Stimulated activated CD4-positive, alpha-beta T cell treated with anti-CD3 and anti-CD28 coated beads, Interleukin-1b, Interleukin-23, amount 100 ng/mL, for 4 hours (primary cell): ENCODE measurements at regions not wholly inside any gene's neighbourhood (a gene's known extent, or its start where the extent isn't known, plus 50 kb on each side); places are given as distances from the start of the nearest gene placed in this dataset.

Experiments used
- DNase-seq, 2 donors: peaks; one replicate each; pipeline ENCODE4 v3.0.0-alpha.2; 2020; ENCODE audit warnings: low read depth in 2 of 2

GRCh38 chr4:147355847-147356246 lies 125.0 kb upstream of the EDNRA start:
- DNase-seq = no peak

GRCh38 chr4:147360301-147360700 lies 120.6 kb upstream of the EDNRA start:
- DNase-seq = no peak

DNA sequence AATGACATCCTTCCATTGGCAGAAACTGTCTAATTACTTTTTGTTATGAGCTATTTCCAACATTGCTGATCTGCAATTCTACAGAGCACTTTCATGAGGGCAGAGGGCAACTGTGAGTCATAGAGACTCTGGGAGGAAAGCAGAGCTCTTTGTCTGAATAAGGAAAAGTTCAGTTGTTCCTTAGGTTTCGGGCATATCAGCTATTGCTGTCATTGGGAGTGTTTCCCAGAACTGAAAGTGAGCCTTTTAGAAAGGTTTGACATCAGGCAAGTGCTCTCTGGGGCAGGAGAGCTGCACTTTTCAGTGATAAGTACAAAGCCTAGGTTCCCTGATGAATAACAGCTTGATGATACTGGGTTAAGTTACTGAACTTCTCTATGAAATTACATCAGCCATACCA lies 119.2 kb upstream of the EDNRA start:
- no peak for DNase-seq

- DNase-seq = no peak
Measured at GRCh38 chr4:147362938-147363337, 118.0 kb upstream of the EDNRA start.

DNA sequence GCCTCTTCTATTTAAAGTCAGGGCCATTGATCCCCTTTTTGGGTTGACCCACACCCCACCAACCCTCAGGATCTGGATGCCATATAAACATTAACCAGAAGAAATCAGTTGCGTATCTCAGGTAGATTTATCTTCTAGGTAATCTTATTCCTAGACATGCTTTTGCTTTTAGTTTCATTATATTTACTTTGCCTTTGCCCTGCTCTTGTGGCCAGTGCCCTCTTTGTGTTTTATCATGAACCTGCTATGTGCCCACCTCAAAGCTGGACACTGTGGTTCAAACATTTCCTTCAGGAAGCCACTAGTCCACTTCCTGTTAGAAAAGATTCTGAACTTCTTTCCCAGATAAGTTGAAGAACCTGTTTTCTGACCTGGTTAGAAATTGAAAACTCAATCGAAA lies 117.4 kb upstream of the EDNRA start:
- no peak for DNase-seq

DNA sequence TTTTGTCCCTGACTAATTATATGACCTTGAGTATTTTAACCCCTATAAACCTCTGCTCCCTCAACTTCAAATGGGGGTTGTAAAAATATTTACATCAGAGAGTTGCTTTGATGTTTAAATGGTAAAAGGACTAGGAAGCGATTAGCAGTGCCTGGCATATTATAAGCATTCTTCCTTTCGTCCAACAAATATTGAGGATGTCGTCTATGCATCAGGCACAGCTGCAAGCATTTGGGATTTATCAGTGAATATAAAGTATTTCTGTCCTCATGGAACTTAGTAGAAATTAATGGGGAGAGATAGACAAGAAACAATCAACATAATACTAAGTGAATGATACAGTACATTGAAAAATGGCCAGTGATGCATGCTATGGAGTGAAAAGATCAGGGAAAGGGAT lies 115.5 kb upstream of the EDNRA start:
- DNase-seq = no peak

DNA sequence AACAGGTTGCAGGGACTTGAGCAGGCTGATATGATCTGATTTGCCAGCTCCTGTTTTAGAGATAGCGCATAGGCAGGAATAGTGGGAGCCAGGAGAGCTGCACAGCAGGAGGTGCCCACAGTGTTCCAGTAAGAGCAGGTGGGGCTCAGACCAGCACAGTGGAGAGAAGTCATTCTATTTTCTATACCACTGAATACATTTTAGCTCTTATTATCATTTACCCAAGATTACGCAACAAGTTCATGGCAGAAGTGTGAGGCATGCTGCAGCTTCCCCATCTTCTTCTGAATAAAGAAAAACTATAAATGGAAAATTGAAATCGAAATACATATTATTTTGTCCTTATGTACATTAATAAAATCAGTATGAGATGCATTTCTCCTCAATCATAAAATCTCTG lies 114.7 kb upstream of the EDNRA start:
- DNase-seq = no peak

- no peak for DNase-seq
Measured at GRCh38 chr4:147367891-147368290, 113.0 kb upstream of the EDNRA start.

DNA sequence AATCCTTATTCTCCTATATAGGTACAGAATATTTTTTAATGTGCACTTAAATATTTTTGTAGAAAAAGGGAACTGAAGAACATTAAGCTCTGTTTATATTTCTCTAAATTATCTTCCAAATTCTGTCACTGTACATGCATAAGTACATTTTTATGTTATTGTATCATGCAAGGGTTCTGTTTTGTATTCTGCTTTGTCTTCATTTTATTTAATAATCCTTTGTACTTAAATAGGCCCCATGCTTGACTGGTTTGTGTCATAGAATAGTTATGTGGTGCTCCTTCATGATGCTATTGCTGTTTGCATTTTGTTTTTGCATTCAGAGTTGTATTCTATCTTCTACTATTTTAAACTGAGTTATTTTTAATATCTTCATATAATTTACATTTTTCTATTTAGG lies 111.9 kb upstream of the EDNRA start:
- no peak for DNase-seq

- DNase-seq = no peak
Measured at GRCh38 chr4:147370473-147370872, 110.4 kb upstream of the EDNRA start.

DNA sequence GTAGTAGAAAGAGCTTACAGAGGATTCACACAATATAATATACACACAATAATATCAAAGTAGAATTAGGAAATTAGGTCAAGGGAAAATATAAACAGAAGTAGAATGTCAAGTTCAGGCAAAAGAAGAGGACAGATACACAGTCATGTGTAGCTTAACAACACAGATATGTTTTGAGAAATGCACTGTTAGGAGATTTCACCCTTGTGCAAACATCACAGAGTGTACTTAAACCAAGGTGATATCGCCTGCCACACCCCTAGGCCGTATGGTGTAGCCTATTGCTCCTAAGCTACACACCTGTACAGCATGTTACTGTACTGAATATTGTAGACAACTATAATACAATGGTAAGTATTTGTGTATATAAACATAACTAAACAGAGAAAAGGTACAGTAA lies 110.0 kb upstream of the EDNRA start:
- no peak for DNase-seq

DNA sequence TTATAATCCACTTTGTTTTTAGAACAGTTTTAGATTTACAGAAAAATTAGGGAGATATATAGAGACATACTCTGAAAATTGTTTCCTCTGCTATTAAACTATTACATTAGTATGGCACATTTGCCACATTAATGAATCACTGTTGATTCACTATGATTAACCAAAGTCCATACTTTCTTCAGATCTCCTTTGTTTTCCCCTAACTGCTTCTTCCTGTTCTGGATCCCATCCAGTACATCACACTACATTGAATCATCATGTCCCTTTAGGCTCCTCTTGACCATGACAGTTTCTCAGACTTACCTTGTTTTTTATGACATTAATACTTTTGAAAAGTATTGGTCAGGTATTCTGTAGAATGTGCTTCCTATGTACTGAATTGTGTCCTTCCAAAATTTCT lies 109.2 kb upstream of the EDNRA start:
- no peak for DNase-seq

- DNase-seq = no peak
Measured at GRCh38 chr4:147378780-147379179, 102.1 kb upstream of the EDNRA start.

GRCh38 chr4:147381749-147382148 lies 99.1 kb upstream of the EDNRA start:
- no peak for DNase-seq

GRCh38 chr4:147388018-147388417 lies 92.9 kb upstream of the EDNRA start:
- no peak for DNase-seq

- DNase-seq = no peak
Measured at GRCh38 chr4:147396105-147396504, 84.8 kb upstream of the EDNRA start.

GRCh38 chr4:147398556-147398955 lies 82.3 kb upstream of the EDNRA start:
- no peak for DNase-seq

GRCh38 chr4:147400721-147401120 lies 80.2 kb upstream of the EDNRA start:
- DNase-seq = no peak

DNA sequence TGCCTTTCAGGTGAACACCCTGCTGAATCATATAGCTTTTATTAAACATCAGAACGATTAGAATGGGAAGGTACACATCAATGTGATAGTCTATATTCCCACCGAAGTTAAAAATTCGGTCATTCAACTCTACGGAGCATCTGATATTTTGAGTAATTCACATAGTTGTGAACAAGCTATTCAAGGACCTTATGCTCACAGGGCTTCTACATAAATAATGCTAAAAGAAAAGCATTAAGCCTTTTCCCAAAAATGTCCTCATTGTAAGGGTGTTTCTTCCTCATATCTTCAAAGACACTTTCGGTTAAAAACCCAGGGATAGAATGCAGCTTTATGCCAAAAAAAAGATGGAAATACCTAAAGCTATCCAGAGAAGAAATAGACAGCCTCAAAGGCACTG lies 79.7 kb upstream of the EDNRA start:
- DNase-seq = no peak

- no peak for DNase-seq
Measured at GRCh38 chr4:147407261-147408045, 73.4 kb upstream of the EDNRA start.

GRCh38 chr4:147408189-147408588 lies 72.7 kb upstream of the EDNRA start:
- DNase-seq = no peak

GRCh38 chr4:147409350-147409749 lies 71.5 kb upstream of the EDNRA start:
- DNase-seq = no peak

DNA sequence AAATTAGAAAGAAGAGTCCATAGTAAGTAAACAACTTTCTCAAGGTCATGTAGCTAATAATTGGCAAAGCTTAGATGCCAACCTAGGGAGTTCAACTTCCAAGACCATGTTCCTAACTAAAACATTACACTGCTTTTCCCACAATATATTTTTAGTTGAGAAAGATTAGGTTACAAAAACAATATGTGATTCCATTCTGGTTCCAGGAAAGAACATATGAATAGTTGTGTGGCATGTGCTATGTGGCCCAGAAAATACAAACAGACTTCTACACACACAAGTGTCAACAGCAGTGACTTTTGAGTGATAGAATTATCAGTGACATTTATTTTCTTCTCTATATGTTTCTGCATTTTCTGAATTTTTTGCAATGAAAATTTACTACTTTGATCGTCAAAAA lies 62.7 kb upstream of the EDNRA start:
- DNase-seq = no peak

DNA sequence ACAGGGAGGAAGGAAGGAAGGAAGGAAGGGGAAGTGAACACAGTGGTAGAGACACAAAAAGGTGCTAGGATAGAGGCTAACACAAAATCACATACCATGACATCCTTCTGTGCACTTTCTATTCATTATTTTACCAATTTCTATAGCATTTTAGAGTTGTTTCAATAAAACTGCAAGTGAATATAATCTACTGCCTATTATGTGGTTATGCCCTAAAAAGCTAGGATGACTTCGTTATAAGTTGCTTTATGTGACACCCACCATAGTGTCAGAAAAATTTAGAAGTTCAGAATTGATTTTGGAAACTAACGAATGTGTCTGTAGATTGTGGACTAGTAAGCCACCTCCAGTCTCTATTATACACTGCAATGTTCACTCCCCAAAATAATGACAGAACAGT lies 59.4 kb upstream of the EDNRA start:
- DNase-seq = no peak
